Right forelimb (tissue), 1 donor: ENCODE measurements at regions not wholly inside any gene's neighbourhood (a gene's known extent, or its start where the extent isn't known, plus 50 kb on each side); places are given as distances from the start of the nearest gene placed in this dataset.
"Not testable (repeated sequence)": the region's sequence is repeated elsewhere in the genome, so short reads cannot be mapped to it uniquely, and the experiment has no call there.

Experiments used
- DNase-seq: peaks from one replicate; pipeline ENCODE4 v3.0.0-alpha.2; 2018

- DNase-seq, result no peak
Measured at GRCh38 chr12:92059960-92060359, 85.7 kb downstream of the BTG1 start.

GRCh38 chr12:92058664-92059063 lies 87.0 kb downstream of the BTG1 start:
- DNase-seq, result no peak

GRCh38 chr12:92056756-92057155 lies 88.9 kb downstream of the BTG1 start:
- not testable (repeated sequence) for DNase-seq

GRCh38 chr12:92056290-92056689 lies 89.4 kb downstream of the BTG1 start:
- DNase-seq, result no peak

GRCh38 chr12:92055877-92056276 lies 89.8 kb downstream of the BTG1 start:
- no peak for DNase-seq

GRCh38 chr12:92051441-92051840 lies 94.2 kb downstream of the BTG1 start:
- DNase-seq, result no peak

GRCh38 chr12:92049403-92049802 lies 96.2 kb downstream of the BTG1 start:
- no peak for DNase-seq

GRCh38 chr12:92047393-92047826 lies 98.2 kb downstream of the BTG1 start:
- DNase-seq, result no peak

- no peak for DNase-seq
Measured at GRCh38 chr12:92046557-92047392, 98.9 kb downstream of the BTG1 start.

- DNase-seq, result no peak
Measured at GRCh38 chr12:92045852-92046251, 99.8 kb downstream of the BTG1 start.

GRCh38 chr12:92044435-92044834 lies 101.2 kb downstream of the BTG1 start:
- DNase-seq, result no peak

GRCh38 chr12:92042791-92043531 lies 102.7 kb downstream of the BTG1 start:
- DNase-seq, result no peak

- no peak for DNase-seq
Measured at GRCh38 chr12:92041742-92042141, 103.9 kb downstream of the BTG1 start.

GRCh38 chr12:92039046-92039445 lies 106.6 kb downstream of the BTG1 start:
- DNase-seq, result no peak

- DNase-seq, result no peak
Measured at GRCh38 chr12:92038476-92038875, 107.2 kb downstream of the BTG1 start.

- DNase-seq, result no peak
Measured at GRCh38 chr12:92036771-92037453, 108.7 kb downstream of the BTG1 start.

GRCh38 chr12:92036061-92036620 lies 109.5 kb downstream of the BTG1 start:
- no peak for DNase-seq

- DNase-seq, result no peak
Measured at GRCh38 chr12:92035477-92035876, 110.2 kb downstream of the BTG1 start.

GRCh38 chr12:92034858-92035401 lies 110.7 kb downstream of the BTG1 start:
- DNase-seq, result no peak

- no peak for DNase-seq
Measured at GRCh38 chr12:92034083-92034482, 111.6 kb downstream of the BTG1 start.

- DNase-seq, result no peak
Measured at GRCh38 chr12:92032965-92033364, 112.7 kb downstream of the BTG1 start.

GRCh38 chr12:92032101-92032500 lies 113.5 kb downstream of the BTG1 start:
- DNase-seq, result no peak

GRCh38 chr12:92030618-92031017 lies 115.0 kb downstream of the BTG1 start:
- DNase-seq, result no peak
